ENCODE measurements at regions not wholly inside any gene's neighbourhood (a gene's known extent, or its start where the extent isn't known, plus 50 kb on each side); places are given as distances from the start of the nearest gene placed in this dataset.
"Not testable (repeated sequence)": the region's sequence is repeated elsewhere in the genome, so short reads cannot be mapped to it uniquely, and the experiment has no call there.

DNA sequence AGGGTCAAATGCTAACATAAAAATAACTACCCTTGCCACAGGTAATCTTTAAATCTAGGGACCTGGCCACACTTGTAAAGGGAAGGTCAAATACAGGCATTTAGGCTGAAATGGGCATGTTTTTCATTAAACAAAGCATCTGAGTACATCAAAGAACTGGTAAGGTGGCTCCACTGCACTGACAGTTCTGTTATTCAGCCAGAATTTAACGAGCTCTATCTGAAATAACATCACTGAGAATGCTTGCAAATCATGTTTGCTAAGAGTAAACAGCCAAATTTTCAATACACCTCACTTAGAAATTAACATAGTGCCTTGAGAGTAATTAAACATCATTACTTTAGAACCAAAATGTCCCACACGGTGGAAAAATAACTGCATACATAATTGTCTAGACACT is 118.9 kb downstream of the MTHFS start:
- Histone ChIP-seq H3K27me3 (no peaks in the 10 kb centered on the region), H3K36me3 (replicated peaks in 1 of 2) (no peaks in the 10 kb centered on the region), H3K4me3 (no peak overlapping the region), H3K4me1 (replicated peaks in 1 of 2) (no peaks in the 10 kb centered on the region), H3K27ac (no peak overlapping the region), H3K9me3 (replicated peaks in 1 of 3) (no peaks in the 10 kb centered on the region)
- intact Hi-C loops (cut with DNase I) = no loop called here
- WGBS, 4 donors = 60 to 85% (median 73%) methylated on average over 2 of the region's 2 CpGs
- DNase-seq = no peak
- TF ChIP-seq, protein P1, sequence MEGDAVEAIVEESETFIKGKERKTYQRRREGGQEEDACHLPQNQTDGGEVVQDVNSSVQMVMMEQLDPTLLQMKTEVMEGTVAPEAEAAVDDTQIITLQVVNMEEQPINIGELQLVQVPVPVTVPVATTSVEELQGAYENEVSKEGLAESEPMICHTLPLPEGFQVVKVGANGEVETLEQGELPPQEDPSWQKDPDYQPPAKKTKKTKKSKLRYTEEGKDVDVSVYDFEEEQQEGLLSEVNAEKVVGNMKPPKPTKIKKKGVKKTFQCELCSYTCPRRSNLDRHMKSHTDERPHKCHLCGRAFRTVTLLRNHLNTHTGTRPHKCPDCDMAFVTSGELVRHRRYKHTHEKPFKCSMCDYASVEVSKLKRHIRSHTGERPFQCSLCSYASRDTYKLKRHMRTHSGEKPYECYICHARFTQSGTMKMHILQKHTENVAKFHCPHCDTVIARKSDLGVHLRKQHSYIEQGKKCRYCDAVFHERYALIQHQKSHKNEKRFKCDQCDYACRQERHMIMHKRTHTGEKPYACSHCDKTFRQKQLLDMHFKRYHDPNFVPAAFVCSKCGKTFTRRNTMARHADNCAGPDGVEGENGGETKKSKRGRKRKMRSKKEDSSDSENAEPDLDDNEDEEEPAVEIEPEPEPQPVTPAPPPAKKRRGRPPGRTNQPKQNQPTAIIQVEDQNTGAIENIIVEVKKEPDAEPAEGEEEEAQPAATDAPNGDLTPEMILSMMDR (IDR thresholded peaks at IDR 0.05) = no peak
- no peak for TF ChIP-seq POLR2A (IDR thresholded peaks at IDR 0.05)

DNA sequence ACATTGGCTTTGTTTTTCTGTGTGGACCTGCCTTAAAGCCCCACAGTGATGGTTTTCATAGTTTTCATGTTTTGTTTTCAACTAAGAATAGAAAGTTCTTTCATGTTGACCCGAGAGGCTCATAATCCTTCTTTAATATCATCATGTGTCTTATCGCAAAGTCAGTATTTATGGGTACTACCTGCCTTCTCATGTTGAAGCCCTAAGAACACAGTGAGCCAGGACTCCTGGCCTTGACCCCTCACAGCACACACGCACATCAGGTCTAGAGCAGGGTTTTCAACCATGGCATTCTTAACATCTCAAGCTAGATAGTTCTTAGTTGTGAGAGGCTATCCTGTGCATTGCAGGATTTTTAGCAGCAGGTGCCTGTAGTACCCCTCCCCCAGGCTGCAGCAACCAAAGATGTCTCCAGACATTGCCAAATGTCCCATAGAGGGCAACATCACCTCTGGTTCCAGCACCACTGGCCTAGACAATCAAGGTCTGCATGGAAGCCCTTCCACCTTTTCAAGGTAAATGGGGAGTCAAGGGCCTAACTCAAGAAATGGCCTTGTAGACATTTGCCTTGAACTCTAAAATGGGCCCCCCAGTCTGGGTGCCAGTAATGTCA is 118.3 kb downstream of the MTHFS start:
- H3K4me3 ChIP-seq = no peak overlapping the region
- no peaks in the 10 kb centered on the region for H3K27me3 ChIP-seq
- 78 to 91% (median 83%) methylated on average over 3 of the region's 3 CpGs for WGBS, 4 donors
- no peaks in the 10 kb centered on the region for H3K36me3 ChIP-seq (replicated peaks in 1 of 2)
- no peaks in the 10 kb centered on the region for H3K9me3 ChIP-seq (replicated peaks in 1 of 3)
- H3K4me1 ChIP-seq (replicated peaks in 1 of 2) = no peaks in the 10 kb centered on the region
- no peak overlapping the region for H3K27ac ChIP-seq
- intact Hi-C loops (cut with DNase I) = no loop called here
- TF ChIP-seq POLR2A (IDR thresholded peaks at IDR 0.05) = no peak
- TF ChIP-seq, protein P1 (IDR thresholded peaks at IDR 0.05) = no peak
- no peak for DNase-seq

DNA sequence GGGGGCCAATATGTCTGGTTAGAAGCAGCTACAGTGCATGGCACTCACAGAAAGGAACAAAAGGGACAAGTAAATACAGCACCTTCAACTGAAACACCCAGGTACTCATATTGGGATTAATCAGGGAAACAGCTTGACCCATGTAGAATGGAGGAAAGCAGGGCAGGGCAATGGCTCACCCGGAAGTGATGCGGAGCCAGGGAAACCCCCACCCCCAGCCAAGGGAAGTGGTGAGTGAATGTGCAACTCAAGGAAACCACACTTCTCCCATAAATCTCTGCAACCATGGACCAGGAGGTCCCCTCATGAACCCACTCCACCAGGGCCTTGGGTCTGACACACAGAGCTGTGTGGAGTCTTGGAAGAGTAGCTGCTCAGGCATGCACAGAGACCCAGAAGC is 117.1 kb downstream of the MTHFS start:
- no peak for TF ChIP-seq POLR2A (IDR thresholded peaks at IDR 0.05)
- TF ChIP-seq, protein P1 (IDR thresholded peaks at IDR 0.05) = no peak
- Histone ChIP-seq H3K4me3 (no peak overlapping the region), H3K9me3 (replicated peaks in 1 of 3) (no peaks in the 10 kb centered on the region), H3K4me1 (replicated peaks in 1 of 2) (no peaks in the 10 kb centered on the region), H3K27ac (no peak overlapping the region), H3K36me3 (replicated peaks in 1 of 2) (no peaks in the 10 kb centered on the region), H3K27me3 (no peaks in the 10 kb centered on the region)
- intact Hi-C loops (cut with DNase I) = no loop called here
- no peak for DNase-seq
- WGBS, 4 donors = 72 to 84% (median 82%) methylated on average over 2 of the region's 2 CpGs

DNA sequence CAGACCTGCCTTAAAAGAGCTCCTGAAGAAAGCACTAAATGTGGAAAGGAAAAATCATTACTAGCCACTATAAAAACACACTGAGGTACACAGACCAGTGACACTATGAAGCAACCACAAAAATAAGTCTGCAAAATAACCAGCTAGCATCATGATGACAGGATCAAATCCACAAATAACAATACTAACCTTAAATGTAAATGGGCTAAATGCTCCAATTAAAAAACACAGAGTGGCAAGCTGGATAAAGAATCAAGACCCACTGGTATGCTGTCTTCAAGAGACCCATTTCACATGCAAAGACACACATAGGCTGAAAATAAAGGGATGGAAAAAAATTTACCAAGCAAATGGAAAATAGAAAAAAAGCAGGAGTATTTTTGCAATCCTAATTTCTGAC is 114.5 kb downstream of the MTHFS start:
- H3K27me3 ChIP-seq; H3K9me3 ChIP-seq (replicated peaks in 1 of 3); H3K36me3 ChIP-seq (replicated peaks in 1 of 2); DNase-seq; H3K27ac ChIP-seq; intact Hi-C loops (cut with DNase I); H3K4me3 ChIP-seq; H3K4me1 ChIP-seq (replicated peaks in 1 of 2): not testable (repeated sequence)

Small RNAs in the stretch of these regions (small RNA-seq; reads per million reads assigned to genes)
- 0 reads per million in 2 donors for gene AC026826.2
- 0 reads per million in 2 donors for gene AC026826.3
